Dendritic cell treated with granulocyte-macrophage colony-stimulating factor and Interleukin-4, amounts not matched to agents 40 ng/mL and 50 ng/mL, for 4 days (primary cell): ENCODE measurements at regions not wholly inside any gene's neighbourhood (a gene's known extent, or its start where the extent isn't known, plus 50 kb on each side); places are given as distances from the start of the nearest gene placed in this dataset.
"Not testable (repeated sequence)": the region's sequence is repeated elsewhere in the genome, so short reads cannot be mapped to it uniquely, and the experiment has no call there.

Experiments used
- H3K27ac Mint-ChIP-seq: one replicate; pipeline ENCODE4 v1.8.0; 2022; ENCODE audit warnings: mild to moderate bottlenecking, mixed read lengths
- H3K27me3 Mint-ChIP-seq: one replicate; pipeline ENCODE4 v1.8.0; 2022; ENCODE audit warnings: mild to moderate bottlenecking, mixed read lengths
- H3K36me3 Mint-ChIP-seq: one replicate; pipeline ENCODE4 v1.8.0; 2022; ENCODE audit warnings: low read depth, mixed read lengths
- H3K4me1 Mint-ChIP-seq: one replicate; pipeline ENCODE4 v1.8.0; 2022; ENCODE audit warnings: low read depth, mixed read lengths
- H3K4me3 Mint-ChIP-seq: one replicate; pipeline ENCODE4 v1.8.0; 2022; ENCODE audit warnings: mild to moderate bottlenecking, moderate library complexity, mixed read lengths
- H3K9me3 Mint-ChIP-seq: one replicate; pipeline ENCODE4 v1.8.0; 2022; ENCODE audit warnings: mixed read lengths
- intact Hi-C: fragments of 100-400 bp; cut with micrococcal nuclease; formaldehyde crosslinking; loops from one replicate; pipeline ENCODE4 v1.15.0; 2022

- H3K27ac Mint-ChIP-seq, H3K4me1 Mint-ChIP-seq, H3K27me3 Mint-ChIP-seq, H3K36me3 Mint-ChIP-seq, H3K4me3 Mint-ChIP-seq, intact Hi-C loops: not testable (repeated sequence)
- peaks cover 23% of the 10 kb centered on the region for H3K9me3 Mint-ChIP-seq
Observed at GRCh38 chr12:76971216-76971879, 92.5 kb upstream of the CSRP2 start.

GRCh38 chr12:76967181-76967885 lies 88.5 kb upstream of the CSRP2 start:
- peaks cover 11% of the 10 kb centered on the region for H3K9me3 Mint-ChIP-seq
- H3K27ac Mint-ChIP-seq, result no peak overlapping the region
- intact Hi-C loops, result no loop called here
- no peaks in the 10 kb centered on the region for H3K4me1 Mint-ChIP-seq
- H3K27me3 Mint-ChIP-seq, result no peaks in the 10 kb centered on the region
- no peak overlapping the region for H3K4me3 Mint-ChIP-seq
- no peaks in the 10 kb centered on the region for H3K36me3 Mint-ChIP-seq

GRCh38 chr12:76964784-76965571 lies 86.2 kb upstream of the CSRP2 start:
- H3K27ac Mint-ChIP-seq, result no peak overlapping the region

GRCh38 chr12:76962099-76962498 lies 83.3 kb upstream of the CSRP2 start:
- Mint-ChIP-seq H3K27me3 (no peaks in the 10 kb centered on the region), H3K4me1 (no peaks in the 10 kb centered on the region)

More at GRCh38 chr12:76964784-76965571, 86.2 kb upstream of the CSRP2 start:
- Mint-ChIP-seq H3K36me3 (no peaks in the 10 kb centered on the region), H3K4me1 (no peaks in the 10 kb centered on the region), H3K27me3 (no peaks in the 10 kb centered on the region), H3K4me3 (no peak overlapping the region), H3K9me3 (peaks cover 11% of the 10 kb centered on the region)
- intact Hi-C loops, result no loop called here

GRCh38 chr12:76957301-76957700 lies 78.5 kb upstream of the CSRP2 start:
- intact Hi-C loops, result no loop called here
- no peak overlapping the region for H3K4me3 Mint-ChIP-seq
- no peaks in the 10 kb centered on the region for H3K4me1 Mint-ChIP-seq
- no peaks in the 10 kb centered on the region for H3K9me3 Mint-ChIP-seq
- no peak overlapping the region for H3K27ac Mint-ChIP-seq
- H3K36me3 Mint-ChIP-seq, result no peaks in the 10 kb centered on the region
- H3K27me3 Mint-ChIP-seq, result no peaks in the 10 kb centered on the region

More at GRCh38 chr12:76962099-76962498, 83.3 kb upstream of the CSRP2 start:
- Mint-ChIP-seq H3K4me3 (no peak overlapping the region), H3K27ac (no peak overlapping the region), H3K36me3 (no peaks in the 10 kb centered on the region), H3K9me3 (no peaks in the 10 kb centered on the region)
- intact Hi-C loops, result no loop called here

- no peaks in the 10 kb centered on the region for H3K9me3 Mint-ChIP-seq
- intact Hi-C loops, result no loop called here
Observed at GRCh38 chr12:76952995-76953394, 74.2 kb upstream of the CSRP2 start.

GRCh38 chr12:76948879-76949278 lies 70.1 kb upstream of the CSRP2 start:
- H3K36me3 Mint-ChIP-seq, result no peaks in the 10 kb centered on the region
- no peak overlapping the region for H3K27ac Mint-ChIP-seq
- no peak overlapping the region for H3K4me3 Mint-ChIP-seq
- intact Hi-C loops, result no loop called here
- H3K27me3 Mint-ChIP-seq, result no peaks in the 10 kb centered on the region
- H3K9me3 Mint-ChIP-seq, result no peaks in the 10 kb centered on the region
- no peaks in the 10 kb centered on the region for H3K4me1 Mint-ChIP-seq

More at GRCh38 chr12:76952995-76953394, 74.2 kb upstream of the CSRP2 start:
- Mint-ChIP-seq H3K4me1 (no peaks in the 10 kb centered on the region), H3K4me3 (no peak overlapping the region), H3K36me3 (no peaks in the 10 kb centered on the region), H3K27ac (no peak overlapping the region), H3K27me3 (no peaks in the 10 kb centered on the region)

GRCh38 chr12:76947304-76947703 lies 68.5 kb upstream of the CSRP2 start:
- Mint-ChIP-seq H3K4me3 (no peak overlapping the region), H3K27ac (no peak overlapping the region), H3K4me1 (no peaks in the 10 kb centered on the region), H3K36me3 (no peaks in the 10 kb centered on the region), H3K9me3 (no peaks in the 10 kb centered on the region), H3K27me3 (no peaks in the 10 kb centered on the region)
- intact Hi-C loops, result no loop called here

- Mint-ChIP-seq H3K9me3 (no peaks in the 10 kb centered on the region), H3K4me3 (no peak overlapping the region), H3K27me3 (no peaks in the 10 kb centered on the region), H3K4me1 (no peaks in the 10 kb centered on the region), H3K27ac (no peak overlapping the region), H3K36me3 (no peaks in the 10 kb centered on the region)
- intact Hi-C loops, result no loop called here
Observed at GRCh38 chr12:76946446-76946845, 67.6 kb upstream of the CSRP2 start.

GRCh38 chr12:76945867-76946266 lies 67.0 kb upstream of the CSRP2 start:
- no peak overlapping the region for H3K4me3 Mint-ChIP-seq
- H3K27ac Mint-ChIP-seq, result no peak overlapping the region
- H3K36me3 Mint-ChIP-seq, result no peaks in the 10 kb centered on the region
- no peaks in the 10 kb centered on the region for H3K4me1 Mint-ChIP-seq
- intact Hi-C loops, result no loop called here
- H3K27me3 Mint-ChIP-seq, result no peaks in the 10 kb centered on the region
- H3K9me3 Mint-ChIP-seq, result no peaks in the 10 kb centered on the region

- Mint-ChIP-seq H3K36me3 (no peaks in the 10 kb centered on the region), H3K4me1 (no peaks in the 10 kb centered on the region), H3K27me3 (no peaks in the 10 kb centered on the region), H3K4me3 (no peak overlapping the region), H3K27ac (no peak overlapping the region), H3K9me3 (no peaks in the 10 kb centered on the region)
- intact Hi-C loops, result no loop called here
Observed at GRCh38 chr12:76944892-76945291, 66.1 kb upstream of the CSRP2 start.

- H3K4me1 Mint-ChIP-seq, result no peaks in the 10 kb centered on the region
- H3K4me3 Mint-ChIP-seq, result no peak overlapping the region
- intact Hi-C loops, result no loop called here
- H3K36me3 Mint-ChIP-seq, result no peaks in the 10 kb centered on the region
- H3K27me3 Mint-ChIP-seq, result no peaks in the 10 kb centered on the region
- H3K27ac Mint-ChIP-seq, result no peak overlapping the region
- no peaks in the 10 kb centered on the region for H3K9me3 Mint-ChIP-seq
Observed at GRCh38 chr12:76943008-76943407, 64.2 kb upstream of the CSRP2 start.

- no peak overlapping the region for H3K4me3 Mint-ChIP-seq
- H3K27me3 Mint-ChIP-seq, result no peaks in the 10 kb centered on the region
- no peaks in the 10 kb centered on the region for H3K9me3 Mint-ChIP-seq
- H3K36me3 Mint-ChIP-seq, result no peaks in the 10 kb centered on the region
- intact Hi-C loops, result no loop called here
- no peak overlapping the region for H3K27ac Mint-ChIP-seq
- no peaks in the 10 kb centered on the region for H3K4me1 Mint-ChIP-seq
Observed at GRCh38 chr12:76942267-76942666, 63.4 kb upstream of the CSRP2 start.
